IPS-15b (cell line): ENCODE measurements at regions not wholly inside any gene's neighbourhood (a gene's known extent, or its start where the extent isn't known, plus 50 kb on each side); places are given as distances from the start of the nearest gene placed in this dataset.
A peak's percentile ranks its signal among the peaks of the same experiment; 100 is the strongest.
"Not testable (repeated sequence)": the region's sequence is repeated elsewhere in the genome, so short reads cannot be mapped to it uniquely, and the experiment has no call there.

Experiments used
- H3K27me3 ChIP-seq: one replicate; pipeline ENCODE4 v1.6.1; 2013; ENCODE audit warnings: low read length; ENCODE audit not compliant: control insufficient read depth, insufficient read depth
- H3K36me3 ChIP-seq: one replicate; pipeline ENCODE4 v1.6.1; 2013; ENCODE audit warnings: low read length; ENCODE audit not compliant: control insufficient read depth, insufficient read depth
- H3K4me1 ChIP-seq: one replicate; pipeline ENCODE4 v1.6.1; 2013; ENCODE audit warnings: mild to moderate bottlenecking, low read length; ENCODE audit not compliant: control insufficient read depth, insufficient read depth
- H3K4me3 ChIP-seq: one replicate; pipeline ENCODE4 v1.5.1; 2013; ENCODE audit warnings: low read depth, low read length
- H3K9ac ChIP-seq: one replicate; pipeline ENCODE4 v1.6.1; 2013; ENCODE audit warnings: low read depth, mild to moderate bottlenecking, low read length
- H3K9me3 ChIP-seq: one replicate; pipeline ENCODE4 v1.6.1; 2013; ENCODE audit warnings: mild to moderate bottlenecking, low read length; ENCODE audit not compliant: control insufficient read depth, insufficient read depth

- not testable (repeated sequence) for H3K9me3 ChIP-seq, H3K27me3 ChIP-seq, H3K9ac ChIP-seq, H3K4me3 ChIP-seq, H3K4me1 ChIP-seq, H3K36me3 ChIP-seq
Observed at GRCh38 chr5:34354440-34354839, 301.7 kb upstream of the RAI14 start.

DNA sequence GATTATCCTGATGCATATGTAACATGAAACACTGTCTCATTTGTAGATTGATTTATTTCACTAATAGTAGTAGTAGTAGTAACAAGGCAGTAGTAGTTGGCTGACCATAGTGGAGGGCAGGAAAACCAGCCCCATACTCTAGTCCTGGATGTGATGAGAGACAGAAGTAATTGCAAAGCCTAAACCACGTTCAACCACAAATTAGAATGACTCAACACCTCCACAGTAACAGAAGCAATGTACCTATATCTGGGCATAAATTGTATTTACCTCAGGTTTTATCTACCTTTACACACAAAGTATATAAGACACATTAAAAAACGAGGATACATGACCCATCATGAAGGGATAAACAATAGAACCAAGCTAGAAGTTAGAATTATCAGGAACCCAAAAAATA lies 284.7 kb upstream of the RAI14 start:
- H3K4me3 ChIP-seq, H3K27me3 ChIP-seq, H3K9ac ChIP-seq, H3K4me1 ChIP-seq, H3K9me3 ChIP-seq, H3K36me3 ChIP-seq: not testable (repeated sequence)

- not testable (repeated sequence) for H3K27me3 ChIP-seq, H3K4me3 ChIP-seq, H3K36me3 ChIP-seq, H3K4me1 ChIP-seq, H3K9me3 ChIP-seq, H3K9ac ChIP-seq
Observed at GRCh38 chr5:34371817-34372216, 284.3 kb upstream of the RAI14 start.

DNA sequence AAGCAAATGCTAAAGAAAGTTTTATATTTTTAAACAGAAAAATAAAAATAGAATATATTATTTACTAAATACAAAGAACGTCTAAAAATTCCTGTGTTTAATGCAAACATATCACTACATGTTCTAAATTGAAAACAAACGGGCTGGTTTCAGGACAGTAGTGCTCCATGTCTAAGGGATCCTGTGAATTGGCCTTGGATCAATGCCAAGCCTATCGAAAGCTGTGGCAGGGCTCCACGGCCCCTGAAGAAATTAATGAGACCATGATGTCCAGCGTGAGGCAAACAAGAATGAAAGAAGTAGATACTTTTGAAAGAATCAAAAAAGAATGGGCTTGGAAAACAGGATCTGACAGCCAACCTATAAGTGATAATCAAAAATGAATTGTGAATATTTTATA lies 283.4 kb upstream of the RAI14 start:
- not testable (repeated sequence) for H3K4me1 ChIP-seq

DNA sequence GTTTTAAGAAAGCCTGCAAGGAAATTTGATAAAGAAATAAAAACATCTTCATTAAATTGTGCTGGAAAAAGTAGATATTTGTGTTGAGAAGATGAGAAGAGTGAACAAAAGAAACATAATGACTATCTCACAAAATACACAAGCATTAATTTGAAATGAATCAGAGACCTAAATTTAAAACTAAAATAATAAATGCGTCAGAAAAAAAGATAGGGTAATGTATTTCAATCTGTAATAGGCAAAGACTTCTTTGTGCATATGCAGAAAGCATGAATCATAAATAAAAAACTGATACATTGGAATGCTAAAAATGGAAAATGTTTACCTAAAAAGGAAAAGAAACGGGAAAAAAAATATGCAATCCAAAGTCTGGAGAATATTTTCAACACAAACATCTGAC lies 278.5 kb upstream of the RAI14 start:
- H3K9me3 ChIP-seq, H3K4me1 ChIP-seq, H3K36me3 ChIP-seq, H3K4me3 ChIP-seq, H3K9ac ChIP-seq, H3K27me3 ChIP-seq: not testable (repeated sequence)

More for the DNA sequence above, 283.4 kb upstream of the RAI14 start:
- H3K9ac ChIP-seq, H3K4me3 ChIP-seq, H3K36me3 ChIP-seq, H3K9me3 ChIP-seq, H3K27me3 ChIP-seq: not testable (repeated sequence)

DNA sequence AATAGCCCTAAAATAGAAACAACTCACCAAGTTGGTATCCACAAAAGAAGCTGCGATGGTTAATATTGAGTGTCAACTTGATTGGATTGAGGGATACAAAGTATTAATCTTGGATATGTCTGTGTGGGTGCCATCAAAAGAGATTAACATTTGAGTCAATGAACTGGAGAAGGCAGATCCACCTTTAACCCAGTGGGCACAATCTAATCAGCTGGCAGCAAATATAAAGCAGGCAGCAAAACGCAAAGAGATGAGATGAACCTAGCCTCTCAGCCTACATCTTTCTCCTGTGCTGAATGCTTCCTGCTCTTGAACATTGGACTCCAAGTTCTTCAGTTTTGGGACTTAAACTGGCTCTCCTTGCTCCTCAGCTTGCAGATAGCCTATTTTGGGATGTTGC lies 277.6 kb upstream of the RAI14 start:
- not testable (repeated sequence) for H3K9me3 ChIP-seq, H3K9ac ChIP-seq, H3K36me3 ChIP-seq, H3K27me3 ChIP-seq, H3K4me1 ChIP-seq, H3K4me3 ChIP-seq

DNA sequence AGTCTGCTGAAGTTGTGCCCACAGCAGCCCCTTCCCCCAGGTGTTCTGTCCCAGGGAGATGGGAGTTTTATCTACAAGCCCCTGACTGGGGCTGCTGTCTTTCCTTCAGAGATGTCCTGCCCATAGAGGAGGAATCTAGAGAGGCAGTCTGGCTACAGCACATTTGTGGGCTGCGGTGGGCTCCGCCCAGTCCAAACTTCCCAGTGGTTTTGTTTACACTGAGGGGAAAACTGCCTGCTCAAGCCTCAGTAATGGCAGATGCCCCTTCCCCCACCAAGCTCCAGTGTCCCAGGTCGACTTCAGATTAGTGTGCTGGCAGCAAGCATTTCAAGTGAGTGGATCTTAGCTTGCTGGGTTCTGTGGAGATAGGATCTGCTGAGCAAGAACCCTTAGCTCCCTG lies 267.4 kb upstream of the RAI14 start:
- not testable (repeated sequence) for H3K9ac ChIP-seq, H3K4me3 ChIP-seq, H3K36me3 ChIP-seq, H3K27me3 ChIP-seq, H3K9me3 ChIP-seq, H3K4me1 ChIP-seq

- Histone ChIP-seq H3K36me3 (no peaks in the 10 kb centered on the region), H3K27me3 (no peaks in the 10 kb centered on the region)
Observed at GRCh38 chr5:34409373-34409772, 246.8 kb upstream of the RAI14 start.

DNA sequence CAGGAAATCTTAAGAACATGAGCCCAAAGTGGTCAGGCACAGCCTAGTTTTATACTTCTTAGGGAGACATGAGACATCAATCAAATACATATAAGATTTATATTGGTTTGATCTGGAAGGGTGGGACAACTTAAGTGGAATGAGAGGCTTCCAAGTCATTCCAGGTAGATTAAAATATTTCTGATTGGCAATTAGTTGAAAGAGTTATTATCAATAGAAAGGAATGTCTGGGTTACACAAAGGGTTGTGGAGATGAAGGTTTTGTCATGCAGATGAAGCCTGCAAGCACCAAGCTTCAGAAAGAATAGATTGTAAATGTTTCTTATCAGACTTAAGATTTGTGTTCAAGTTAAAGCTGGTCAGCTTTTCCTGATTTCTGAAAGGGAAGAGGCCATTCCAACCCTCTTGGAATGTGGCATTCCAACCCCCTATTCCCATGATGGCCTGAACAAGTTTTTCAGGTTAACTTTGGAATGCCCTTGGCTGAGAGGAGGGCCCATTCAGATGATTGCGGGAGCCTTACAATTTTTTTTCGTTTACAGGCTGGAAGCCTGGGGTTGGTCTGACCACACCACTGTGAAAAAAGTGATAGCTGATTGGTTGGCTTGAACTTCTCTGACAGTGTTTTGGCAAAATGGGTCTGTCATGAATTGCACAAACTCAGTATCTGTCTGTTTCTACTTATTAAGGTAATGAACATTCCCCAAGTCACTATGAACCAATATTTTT lies 245.6 kb upstream of the RAI14 start:
- no peak overlapping the region for H3K4me3 ChIP-seq
- peaks cover 43% of the 10 kb centered on the region for H3K4me1 ChIP-seq
- H3K9ac ChIP-seq: peak overlapping the region; percentile 51
- H3K36me3 ChIP-seq: no peaks in the 10 kb centered on the region
- no peaks in the 10 kb centered on the region for H3K9me3 ChIP-seq
- H3K27me3 ChIP-seq: no peaks in the 10 kb centered on the region

More at GRCh38 chr5:34409373-34409772, 246.8 kb upstream of the RAI14 start:
- Histone ChIP-seq H3K9me3 (no peaks in the 10 kb centered on the region), H3K9ac (no peak overlapping the region), H3K4me3 (no peak overlapping the region), H3K4me1 (peaks cover 32% of the 10 kb centered on the region)

DNA sequence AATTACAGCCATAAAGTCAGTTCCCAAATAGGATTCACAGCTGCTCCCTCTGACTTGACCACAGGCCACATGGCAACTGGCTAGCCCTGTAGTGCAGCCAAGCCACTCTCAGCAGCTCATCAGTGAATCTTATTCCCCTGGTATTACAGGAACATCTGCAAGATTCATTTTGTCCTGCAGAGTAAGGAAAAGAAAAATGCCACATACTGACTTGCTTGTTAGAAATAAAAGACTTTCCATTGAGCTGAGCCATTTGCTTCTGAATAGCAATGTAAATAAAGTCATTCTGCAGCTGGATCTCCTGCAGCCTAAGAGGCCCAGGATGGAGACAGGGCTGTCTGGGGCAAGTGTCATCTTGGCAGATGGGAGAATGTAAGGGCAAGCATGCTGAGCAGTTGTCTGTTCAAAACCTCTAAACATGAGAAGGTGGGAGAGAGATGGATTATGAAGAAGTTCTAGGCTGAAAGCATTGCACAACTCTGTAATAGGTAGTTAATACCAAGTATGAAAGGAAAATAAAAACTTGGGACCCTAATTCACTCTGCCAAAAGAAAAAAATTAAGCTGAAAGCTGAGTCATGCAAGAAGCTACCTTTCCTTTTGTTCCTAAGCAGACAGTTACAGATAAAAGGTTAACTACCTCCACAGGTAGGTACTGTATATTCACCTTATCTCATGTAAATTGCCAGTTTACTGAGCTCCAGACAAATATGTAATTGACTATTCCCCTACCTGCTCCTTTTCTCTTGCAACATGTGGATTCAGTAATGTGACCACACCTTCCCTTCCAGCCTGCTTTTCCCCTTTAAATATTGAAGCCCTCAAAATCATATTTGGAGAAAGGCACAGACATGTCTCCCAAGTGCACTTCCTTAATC lies 244.4 kb upstream of the RAI14 start:
- Histone ChIP-seq H3K9me3 (no peaks in the 10 kb centered on the region), H3K27me3 (no peaks in the 10 kb centered on the region), H3K36me3 (no peaks in the 10 kb centered on the region), H3K4me1 (peaks cover 51% of the 10 kb centered on the region), H3K9ac (no peak overlapping the region), H3K4me3 (no peak overlapping the region)

- no peaks in the 10 kb centered on the region for H3K9me3 ChIP-seq
- H3K9ac ChIP-seq: no peak overlapping the region
- no peak overlapping the region for H3K4me3 ChIP-seq
- H3K27me3 ChIP-seq: no peaks in the 10 kb centered on the region
- peaks cover 53% of the 10 kb centered on the region for H3K4me1 ChIP-seq
- no peaks in the 10 kb centered on the region for H3K36me3 ChIP-seq
Observed at GRCh38 chr5:34412736-34413135, 243.4 kb upstream of the RAI14 start.

GRCh38 chr5:34415559-34416198 lies 240.4 kb upstream of the RAI14 start:
- Histone ChIP-seq H3K4me3 (no peak overlapping the region), H3K4me1 (peaks cover 47% of the 10 kb centered on the region)

More at GRCh38 chr5:34415559-34416198, 240.4 kb upstream of the RAI14 start:
- Histone ChIP-seq H3K9me3 (peaks cover 19% of the 10 kb centered on the region), H3K9ac (peak overlapping the region; percentile 0), H3K27me3 (no peaks in the 10 kb centered on the region), H3K36me3 (no peaks in the 10 kb centered on the region)
